ENCODE measurements at regions not wholly inside any gene's neighbourhood (a gene's known extent, or its start where the extent isn't known, plus 50 kb on each side); places are given as distances from the start of the nearest gene placed in this dataset.
"Not testable (repeated sequence)": the region's sequence is repeated elsewhere in the genome, so short reads cannot be mapped to it uniquely, and the experiment has no call there.

DNA sequence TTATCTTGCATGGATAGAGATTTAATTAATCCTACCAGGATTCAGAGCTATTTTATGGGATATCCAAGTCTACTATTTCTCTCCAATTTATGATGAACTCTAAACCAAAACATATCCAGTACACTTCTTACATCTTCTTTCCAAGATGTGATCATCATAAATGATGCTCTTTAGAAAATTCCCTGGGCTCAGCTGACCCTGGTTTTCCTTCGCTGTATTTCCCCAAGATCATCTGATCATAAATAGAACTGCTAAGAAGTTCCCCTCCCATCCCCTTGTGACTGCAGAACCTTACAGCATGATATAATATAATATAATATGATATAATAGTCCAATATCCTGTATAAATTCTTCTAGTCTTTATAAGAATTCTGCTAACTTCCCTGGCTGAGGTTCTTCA is 114.6 kb upstream of the LYZL2 start:
- intact Hi-C loops (cut with DNase I): no loop called here
- ATAC-seq: no peak
- H3K9me3 ChIP-seq: no peaks in the 10 kb centered on the region
- no peaks in the 10 kb centered on the region for H3K36me3 ChIP-seq
- TF ChIP-seq, protein P1, sequence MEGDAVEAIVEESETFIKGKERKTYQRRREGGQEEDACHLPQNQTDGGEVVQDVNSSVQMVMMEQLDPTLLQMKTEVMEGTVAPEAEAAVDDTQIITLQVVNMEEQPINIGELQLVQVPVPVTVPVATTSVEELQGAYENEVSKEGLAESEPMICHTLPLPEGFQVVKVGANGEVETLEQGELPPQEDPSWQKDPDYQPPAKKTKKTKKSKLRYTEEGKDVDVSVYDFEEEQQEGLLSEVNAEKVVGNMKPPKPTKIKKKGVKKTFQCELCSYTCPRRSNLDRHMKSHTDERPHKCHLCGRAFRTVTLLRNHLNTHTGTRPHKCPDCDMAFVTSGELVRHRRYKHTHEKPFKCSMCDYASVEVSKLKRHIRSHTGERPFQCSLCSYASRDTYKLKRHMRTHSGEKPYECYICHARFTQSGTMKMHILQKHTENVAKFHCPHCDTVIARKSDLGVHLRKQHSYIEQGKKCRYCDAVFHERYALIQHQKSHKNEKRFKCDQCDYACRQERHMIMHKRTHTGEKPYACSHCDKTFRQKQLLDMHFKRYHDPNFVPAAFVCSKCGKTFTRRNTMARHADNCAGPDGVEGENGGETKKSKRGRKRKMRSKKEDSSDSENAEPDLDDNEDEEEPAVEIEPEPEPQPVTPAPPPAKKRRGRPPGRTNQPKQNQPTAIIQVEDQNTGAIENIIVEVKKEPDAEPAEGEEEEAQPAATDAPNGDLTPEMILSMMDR (IDR thresholded peaks at IDR 0.05): no peak
- no peak overlapping the region for H3K27ac ChIP-seq
- no peak for DNase-seq
- H3K4me3 ChIP-seq: no peak overlapping the region
- no peaks in the 10 kb centered on the region for H3K4me1 ChIP-seq
- 95 to 98% methylated on average over 1 of the region's 1 CpG for WGBS, 2 donors
- H3K27me3 ChIP-seq: no peaks in the 10 kb centered on the region

DNA sequence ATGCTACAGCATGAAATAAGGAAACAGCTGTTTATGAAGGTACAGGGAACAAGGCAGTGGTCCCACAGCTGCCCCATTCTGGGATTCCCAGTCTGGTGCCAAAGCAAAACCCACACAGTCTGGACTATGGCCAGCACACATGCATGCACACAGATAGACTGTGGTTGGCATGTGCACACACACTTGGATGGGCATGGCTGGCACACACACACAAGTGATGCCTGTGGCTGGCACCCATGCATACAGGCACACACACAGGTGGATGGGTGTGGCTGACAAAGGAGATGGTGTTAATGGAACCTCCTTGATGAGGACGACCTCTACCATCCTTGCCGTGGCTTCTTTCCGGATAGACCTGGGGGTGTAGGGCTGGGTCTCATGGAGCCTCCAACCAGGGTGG is 114.0 kb upstream of the LYZL2 start:
- intact Hi-C loops (cut with DNase I): no loop called here
- no peaks in the 10 kb centered on the region for H3K9me3 ChIP-seq
- WGBS, 2 donors: 95 to 96% methylated on average over 3 of the region's 3 CpGs
- H3K36me3 ChIP-seq: no peaks in the 10 kb centered on the region
- DNase-seq (no peak), ATAC-seq (no peak)
- no peaks in the 10 kb centered on the region for H3K4me1 ChIP-seq
- H3K27me3 ChIP-seq: no peaks in the 10 kb centered on the region
- H3K27ac ChIP-seq: no peak overlapping the region
- TF ChIP-seq, protein P1 (IDR thresholded peaks at IDR 0.05): no peak
- H3K4me3 ChIP-seq: no peak overlapping the region

DNA sequence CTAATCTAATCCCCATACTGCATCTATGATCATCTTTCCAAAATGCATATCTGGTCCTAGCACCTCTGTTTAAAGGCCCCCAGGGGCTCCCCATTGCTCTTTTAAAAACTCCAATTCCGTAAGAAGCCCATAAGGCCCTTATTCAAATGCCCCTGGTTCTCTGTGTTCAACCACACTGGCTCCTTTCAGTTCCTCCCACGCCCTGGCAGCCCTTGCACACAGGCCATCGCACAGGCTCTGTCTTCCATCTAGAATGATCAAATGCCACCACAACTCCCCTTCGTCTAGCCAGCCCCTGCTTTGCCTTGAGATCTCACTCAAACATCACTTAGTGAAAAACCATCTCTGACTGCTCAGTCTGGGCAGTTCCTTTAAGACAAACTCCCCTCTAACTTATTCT is 112.9 kb upstream of the LYZL2 start:
- intact Hi-C loops (cut with DNase I): no loop called here
- DNase-seq (no peak), ATAC-seq (no peak)
- WGBS, 2 donors: 89 to 95% methylated on average over 4 of the region's 4 CpGs
- no peaks in the 10 kb centered on the region for H3K27me3 ChIP-seq
- TF ChIP-seq, protein P1 (IDR thresholded peaks at IDR 0.05): no peak
- H3K36me3 ChIP-seq: no peaks in the 10 kb centered on the region
- H3K9me3 ChIP-seq: no peaks in the 10 kb centered on the region
- no peaks in the 10 kb centered on the region for H3K4me1 ChIP-seq
- no peak overlapping the region for H3K27ac ChIP-seq
- no peak overlapping the region for H3K4me3 ChIP-seq

DNA sequence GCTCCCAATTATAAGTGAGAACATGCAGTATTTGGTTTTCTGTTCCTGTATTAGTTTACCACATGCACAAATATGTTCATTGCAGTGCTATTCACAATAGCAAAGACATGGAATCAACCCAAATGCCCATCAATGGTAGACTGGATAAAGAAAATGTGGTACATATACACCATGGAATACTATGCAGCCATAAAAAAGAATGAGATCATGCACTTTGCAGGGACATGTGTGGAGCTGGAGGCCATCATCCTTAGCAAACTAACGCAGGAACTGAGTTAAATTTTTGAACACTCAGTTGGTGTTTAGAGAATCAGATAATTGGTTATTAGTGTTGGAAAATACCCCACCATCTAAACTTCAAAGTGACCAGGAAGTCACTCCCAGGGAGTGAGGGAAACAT is 111.2 kb upstream of the LYZL2 start:
- DNase-seq; ATAC-seq; H3K4me1 ChIP-seq; H3K9me3 ChIP-seq; H3K36me3 ChIP-seq; H3K4me3 ChIP-seq; H3K27ac ChIP-seq; H3K27me3 ChIP-seq; intact Hi-C loops (cut with DNase I): not testable (repeated sequence)
- WGBS, 2 donors: 58 to 64% methylated on average over 1 of the region's 1 CpG

DNA sequence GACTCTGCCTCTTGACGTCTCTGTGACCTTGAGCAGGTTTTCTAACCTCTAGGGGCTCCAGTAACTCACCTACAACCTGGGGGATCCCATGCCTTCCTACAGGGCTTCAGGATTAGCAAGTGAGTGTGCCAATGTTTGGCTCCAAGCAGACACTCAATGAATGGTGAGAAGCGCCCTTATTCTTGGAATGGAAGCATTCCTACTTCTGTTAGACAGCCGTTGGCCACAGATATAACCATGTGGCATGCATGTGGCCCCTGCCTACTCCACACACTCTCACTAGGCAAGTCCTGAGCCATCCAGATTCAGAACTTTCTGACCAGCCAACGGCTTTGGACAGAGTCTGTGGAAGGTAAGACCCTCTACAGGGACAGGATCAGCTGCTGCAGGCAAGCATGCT is 108.9 kb upstream of the LYZL2 start:
- intact Hi-C loops (cut with DNase I): no loop called here

More for the DNA sequence above, 108.9 kb upstream of the LYZL2 start:
- ATAC-seq: no peak
- no peak overlapping the region for H3K27ac ChIP-seq
- no peak overlapping the region for H3K4me3 ChIP-seq
- H3K36me3 ChIP-seq: no peaks in the 10 kb centered on the region
- TF ChIP-seq, protein P1 (IDR thresholded peaks at IDR 0.05): no peak
- H3K9me3 ChIP-seq: no peaks in the 10 kb centered on the region
- no peaks in the 10 kb centered on the region for H3K27me3 ChIP-seq
- DNase-seq: no peak
- H3K4me1 ChIP-seq: peaks cover 0 to 8% (median 6%) of the 10 kb centered on the region in 9 donors
- 88 to 91% methylated on average over 4 of the region's 4 CpGs for WGBS, 2 donors
